ENCODE measurements at regions not wholly inside any gene's neighbourhood (a gene's known extent, or its start where the extent isn't known, plus 50 kb on each side); places are given as distances from the start of the nearest gene placed in this dataset.

- TF ChIP-seq CTCF (conservative IDR thresholded peaks at IDR 0.05; ENCODE audit: low read depth, low read length) (no peak), EZH2 (IDR thresholded peaks at IDR 0.05; ENCODE audit: borderline replicate concordance, low read depth, low read length, poor library complexity, severe bottlenecking) (no peak)
Observed at GRCh38 chr15:29334544-29334943, 64.9 kb upstream of the NSMCE3 start.

Data from A673 (cell line).